ENCODE measurements at regions not wholly inside any gene's neighbourhood (a gene's known extent, or its start where the extent isn't known, plus 50 kb on each side); places are given as distances from the start of the nearest gene placed in this dataset.

DNA sequence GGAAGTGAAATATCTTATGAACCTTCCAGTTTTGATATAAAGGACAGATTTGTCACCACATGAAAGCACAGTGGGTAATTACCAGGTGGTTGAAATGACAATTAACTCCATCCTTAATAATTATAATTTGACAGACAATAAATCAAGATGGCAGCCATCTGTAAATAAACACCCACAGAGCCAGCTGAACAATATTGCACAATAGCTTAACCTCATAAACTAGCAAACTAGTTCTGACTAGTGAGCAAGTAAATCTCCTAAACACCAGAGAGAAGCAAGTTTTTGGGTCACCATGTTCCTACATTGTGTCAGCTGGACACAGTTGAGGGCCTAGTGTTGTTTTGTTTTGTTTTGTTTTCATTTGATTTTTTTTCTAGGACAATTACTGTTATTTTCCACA is 577.4 kb downstream of the ACTL7B start:
- H3K4me3 Mint-ChIP-seq, result no peak overlapping the region
- no peak overlapping the region for H3K27ac Mint-ChIP-seq
- H3K4me1 Mint-ChIP-seq, result no peaks in the 10 kb centered on the region
- H3K27me3 Mint-ChIP-seq, result peaks cover 3% of the 10 kb centered on the region
- H3K9me3 Mint-ChIP-seq, result peaks cover 0 to 8% (median 0%) of the 10 kb centered on the region in 3 donors
- no peaks in the 10 kb centered on the region for H3K36me3 Mint-ChIP-seq

DNA sequence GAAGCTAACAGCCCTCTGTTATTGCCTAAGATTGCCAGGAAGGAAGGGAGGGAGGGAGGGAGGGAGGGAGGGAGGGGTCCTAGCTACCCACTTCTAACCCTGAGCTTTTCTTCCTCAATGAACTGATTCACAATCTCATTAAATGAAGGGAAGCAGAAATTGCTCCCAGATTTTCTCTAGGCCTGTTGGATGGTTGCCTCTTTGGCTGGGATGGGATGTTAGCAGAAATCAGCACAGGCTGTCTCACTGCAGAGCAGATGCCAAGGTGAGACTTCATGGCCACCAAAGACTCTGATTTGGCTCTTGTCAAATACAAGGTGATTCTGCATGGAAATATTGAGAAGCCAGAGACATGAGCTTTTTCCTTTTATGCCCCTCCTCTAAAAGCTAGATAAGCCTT is 578.6 kb downstream of the ACTL7B start:
- Mint-ChIP-seq H3K4me1 (no peaks in the 10 kb centered on the region), H3K27ac (no peak overlapping the region), H3K9me3 (peaks cover 0 to 8% (median 0%) of the 10 kb centered on the region in 3 donors)

DNA sequence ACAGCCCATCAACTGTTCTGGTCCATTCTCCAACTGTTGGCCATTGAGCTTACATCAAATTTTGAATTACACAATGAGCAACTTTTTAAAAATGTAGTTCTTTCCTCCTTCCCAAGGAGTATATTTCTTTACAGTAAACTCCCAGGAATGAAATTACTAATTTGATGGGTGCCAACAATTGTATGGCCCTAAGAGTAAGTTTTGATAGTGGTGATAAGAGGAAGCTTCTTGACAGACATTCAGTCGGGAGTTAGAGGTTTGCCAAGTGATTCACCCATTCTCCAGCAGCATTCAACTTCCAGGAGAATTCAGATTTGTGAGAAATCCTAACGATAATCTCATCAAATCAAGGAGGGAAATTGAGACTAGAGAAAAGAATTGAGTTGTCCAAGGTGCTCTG is 579.9 kb downstream of the ACTL7B start:
- H3K27me3 Mint-ChIP-seq, result peaks cover 8% of the 10 kb centered on the region
- peaks cover 0 to 8% (median 0%) of the 10 kb centered on the region in 3 donors for H3K9me3 Mint-ChIP-seq
- no peak overlapping the region for H3K4me3 Mint-ChIP-seq
- H3K4me1 Mint-ChIP-seq, result no peaks in the 10 kb centered on the region
- H3K36me3 Mint-ChIP-seq, result no peaks in the 10 kb centered on the region
- H3K27ac Mint-ChIP-seq, result no peak overlapping the region

More for the DNA sequence above, 578.6 kb downstream of the ACTL7B start:
- Mint-ChIP-seq H3K36me3 (no peaks in the 10 kb centered on the region), H3K4me3 (no peak overlapping the region), H3K27me3 (peaks cover 7% of the 10 kb centered on the region)

DNA sequence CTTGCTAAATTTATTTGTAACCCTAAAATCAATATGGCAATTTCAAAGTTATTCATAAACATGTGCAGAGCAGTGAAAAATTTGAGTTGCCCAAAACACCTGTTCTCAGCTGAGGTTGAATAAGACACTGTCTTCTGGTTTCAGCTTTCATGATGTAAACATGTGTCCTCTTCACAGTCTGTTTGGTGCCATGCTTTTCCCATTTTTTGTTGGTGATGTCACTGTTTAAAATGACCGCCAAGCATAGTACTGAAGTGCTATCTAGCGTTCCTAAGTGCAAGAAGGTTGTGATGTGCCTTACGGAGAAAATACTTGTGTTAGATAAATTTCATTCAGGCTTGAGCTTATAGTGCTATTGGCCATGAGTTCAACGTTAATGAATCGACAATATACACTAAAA is 580.8 kb downstream of the ACTL7B start:
- Mint-ChIP-seq H3K36me3 (no peaks in the 10 kb centered on the region), H3K9me3 (peaks cover 0 to 7% (median 0%) of the 10 kb centered on the region in 3 donors), H3K4me3 (no peak overlapping the region), H3K4me1 (no peaks in the 10 kb centered on the region), H3K27ac (no peak overlapping the region), H3K27me3 (peaks cover 8% of the 10 kb centered on the region)

DNA sequence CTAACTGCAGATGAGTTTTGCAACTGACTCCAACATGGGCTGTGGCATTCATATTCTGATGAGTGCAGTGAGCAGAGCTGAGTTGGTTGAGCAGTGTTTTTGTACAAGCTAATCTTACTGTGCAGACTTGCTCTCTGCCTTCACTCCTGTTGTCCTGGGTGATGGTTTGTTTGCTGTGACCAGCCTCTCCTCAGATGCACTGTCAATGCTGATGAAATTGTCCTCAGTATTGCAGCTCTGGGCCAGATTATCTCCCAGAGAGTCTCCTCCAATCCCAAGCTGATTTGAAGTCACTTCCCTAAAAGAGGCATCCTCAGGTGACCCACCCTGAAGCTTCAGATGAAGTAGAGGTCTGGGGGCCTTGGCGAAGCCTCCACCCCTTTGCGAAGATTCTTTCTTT is 581.8 kb downstream of the ACTL7B start:
- Mint-ChIP-seq H3K4me1 (no peaks in the 10 kb centered on the region), H3K4me3 (no peak overlapping the region), H3K27ac (no peak overlapping the region), H3K27me3 (peaks cover 8% of the 10 kb centered on the region), H3K9me3 (peaks cover 0 to 5% (median 0%) of the 10 kb centered on the region in 3 donors), H3K36me3 (no peaks in the 10 kb centered on the region)

DNA sequence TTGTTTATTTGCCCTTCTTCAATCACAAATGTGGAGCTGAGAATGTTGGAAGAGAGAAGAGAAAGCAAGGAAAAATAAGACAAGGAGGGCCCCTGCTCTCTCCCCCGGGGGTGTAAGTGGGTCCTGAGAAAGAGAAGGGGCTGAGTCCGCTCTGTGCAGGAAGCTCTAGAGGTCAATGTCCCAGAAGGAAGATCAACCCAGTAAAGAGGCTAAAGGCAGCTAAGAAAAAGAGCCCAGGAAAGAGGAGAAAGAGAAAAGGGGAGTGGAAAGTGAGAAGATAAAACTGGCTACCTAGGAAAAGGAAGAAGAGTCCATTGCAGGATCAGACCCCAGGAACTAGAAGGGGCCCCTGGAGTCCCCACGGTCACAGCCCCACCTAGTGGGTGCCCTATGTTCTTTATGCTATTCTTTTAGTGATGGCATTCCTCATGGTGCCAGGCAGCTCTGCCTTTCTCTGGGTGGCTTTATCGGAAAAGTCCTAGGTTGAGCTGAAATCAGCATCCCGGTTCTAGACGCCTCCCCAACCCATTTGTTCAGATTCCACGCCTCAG is 583.4 kb downstream of the ACTL7B start:
- H3K4me1 Mint-ChIP-seq, result no peaks in the 10 kb centered on the region
- H3K9me3 Mint-ChIP-seq, result peaks cover 0 to 5% (median 0%) of the 10 kb centered on the region in 3 donors
- H3K36me3 Mint-ChIP-seq, result no peaks in the 10 kb centered on the region
- H3K4me3 Mint-ChIP-seq, result peak overlapping the region in 1 of 4 donors; percentile 28
- no peak overlapping the region for H3K27ac Mint-ChIP-seq
- peaks cover 8% of the 10 kb centered on the region for H3K27me3 Mint-ChIP-seq

DNA sequence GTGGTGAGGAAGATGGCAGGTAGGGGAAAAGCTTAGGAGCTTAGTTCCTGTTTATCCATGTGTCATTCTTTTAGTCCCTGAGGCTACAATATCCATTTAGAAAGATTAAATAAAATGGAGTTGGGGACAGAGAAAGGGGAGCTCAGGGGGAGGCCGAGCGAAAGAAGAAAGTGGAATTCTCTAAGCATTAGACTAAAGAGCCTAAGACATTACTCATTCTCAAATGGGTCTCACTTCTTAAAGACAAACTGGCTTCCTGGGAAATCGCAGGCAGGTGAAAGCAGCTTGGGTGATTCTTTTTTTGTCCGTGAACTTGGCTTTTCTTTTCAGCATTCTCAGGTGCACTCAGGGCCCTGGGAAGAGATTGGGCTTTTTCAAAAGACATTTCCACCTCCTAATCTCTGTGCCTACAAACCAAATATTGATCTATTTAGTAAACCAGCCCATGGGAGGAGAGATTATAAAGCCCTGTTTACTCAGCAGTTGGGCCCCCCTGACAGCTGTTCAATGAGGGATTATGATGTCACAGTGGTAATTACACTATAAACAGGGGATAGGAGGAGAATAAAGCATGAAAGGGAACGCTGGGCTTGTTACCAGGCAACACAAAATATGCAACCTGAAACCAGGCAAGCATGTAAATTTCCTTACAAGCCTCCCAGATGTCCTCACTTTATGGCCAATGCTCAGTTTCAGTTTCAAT is 584.0 kb downstream of the ACTL7B start:
- Mint-ChIP-seq H3K4me1 (no peaks in the 10 kb centered on the region), H3K27ac (no peak overlapping the region), H3K9me3 (peaks cover 0 to 5% (median 2%) of the 10 kb centered on the region in 3 donors), H3K4me3 (no peak overlapping the region), H3K27me3 (peaks cover 8% of the 10 kb centered on the region), H3K36me3 (no peaks in the 10 kb centered on the region)

DNA sequence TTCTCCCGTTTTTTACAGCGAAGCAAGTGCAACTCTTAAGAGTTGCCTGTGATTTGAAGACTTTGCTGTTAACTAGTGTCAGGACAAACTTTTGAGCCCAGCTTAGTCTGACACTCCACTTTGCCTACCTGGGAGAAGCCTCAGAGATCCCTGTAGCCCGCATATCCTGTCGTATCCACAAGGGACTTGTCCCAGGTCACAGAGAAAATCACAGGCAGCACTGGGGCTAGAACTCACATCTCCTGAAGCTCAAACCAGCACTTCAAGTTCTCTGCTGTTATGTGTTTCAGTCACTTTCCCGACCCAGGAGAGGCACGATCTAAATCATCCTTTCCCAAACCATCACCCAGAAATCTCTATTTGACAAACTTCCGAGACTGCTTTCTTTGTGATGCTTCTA is 584.5 kb downstream of the ACTL7B start:
- Mint-ChIP-seq H3K4me1 (no peaks in the 10 kb centered on the region), H3K27ac (no peak overlapping the region), H3K27me3 (peaks cover 8% of the 10 kb centered on the region), H3K4me3 (no peak overlapping the region), H3K9me3 (peaks cover 0 to 5% (median 2%) of the 10 kb centered on the region in 3 donors), H3K36me3 (no peaks in the 10 kb centered on the region)

DNA sequence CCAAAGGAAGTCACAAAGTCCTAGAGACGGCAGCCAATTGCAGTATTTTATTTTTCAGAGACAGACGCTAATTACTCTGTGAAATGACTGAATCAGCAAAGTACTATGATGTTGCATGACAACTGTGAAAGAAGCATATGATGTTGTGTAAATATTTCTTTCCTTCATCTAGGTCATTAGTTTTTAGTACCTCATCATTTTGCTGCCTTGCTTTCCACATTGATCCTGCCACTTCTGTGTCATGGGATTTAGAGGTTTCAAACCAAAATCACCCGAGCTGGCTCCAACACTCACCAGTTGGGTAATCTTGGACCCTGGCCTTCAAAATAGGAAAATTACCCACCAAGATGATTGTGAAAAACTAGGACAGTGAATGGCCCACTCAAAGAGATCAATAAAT is 585.2 kb downstream of the ACTL7B start:
- Mint-ChIP-seq H3K9me3 (peaks cover 0 to 5% (median 2%) of the 10 kb centered on the region in 3 donors), H3K27ac (no peak overlapping the region), H3K4me1 (no peaks in the 10 kb centered on the region), H3K27me3 (peaks cover 8% of the 10 kb centered on the region), H3K36me3 (no peaks in the 10 kb centered on the region), H3K4me3 (no peak overlapping the region)

DNA sequence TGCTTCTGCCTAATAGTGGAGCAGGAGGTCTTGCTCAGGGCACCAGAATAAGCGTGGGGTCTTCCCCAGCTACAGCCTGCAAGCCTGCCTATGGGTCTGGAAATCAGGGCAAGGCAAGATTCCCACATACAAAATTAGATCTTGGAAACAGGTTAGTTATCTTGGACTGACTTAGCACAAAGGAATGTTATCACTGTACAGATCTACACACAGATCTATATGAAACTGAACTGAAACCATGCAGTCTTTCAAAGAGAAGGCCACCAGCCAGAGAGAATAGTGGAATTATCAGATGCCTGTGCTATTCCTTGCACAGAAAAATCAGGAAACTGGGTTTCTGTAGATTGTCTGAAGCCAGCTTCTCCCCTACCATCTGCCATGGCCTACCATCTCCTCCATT is 585.7 kb downstream of the ACTL7B start:
- no peak overlapping the region for H3K4me3 Mint-ChIP-seq
- H3K9me3 Mint-ChIP-seq, result peaks cover 0 to 5% (median 2%) of the 10 kb centered on the region in 3 donors
- peaks cover 8% of the 10 kb centered on the region for H3K27me3 Mint-ChIP-seq
- no peaks in the 10 kb centered on the region for H3K36me3 Mint-ChIP-seq
- H3K27ac Mint-ChIP-seq, result no peak overlapping the region
- H3K4me1 Mint-ChIP-seq, result no peaks in the 10 kb centered on the region

DNA sequence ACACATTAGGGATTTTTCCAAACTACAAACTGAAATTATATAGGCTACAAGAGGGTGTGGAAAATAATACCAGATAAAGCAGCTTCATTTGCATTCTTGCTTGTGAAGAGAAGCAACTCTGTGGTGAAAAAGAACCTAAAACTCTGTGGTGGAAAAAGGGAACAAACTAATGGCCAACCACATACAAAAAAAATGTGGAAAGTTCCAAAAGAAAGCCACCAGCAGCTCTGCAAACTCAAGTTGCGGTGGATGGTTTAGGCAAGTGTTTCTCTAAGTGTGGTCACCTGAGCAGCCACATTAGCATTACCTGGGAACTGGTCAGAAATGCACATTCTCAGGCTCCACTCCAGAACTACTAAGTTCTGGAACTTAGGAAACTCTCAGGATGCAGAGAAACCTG is 586.4 kb downstream of the ACTL7B start:
- H3K4me1 Mint-ChIP-seq, result no peaks in the 10 kb centered on the region
- H3K36me3 Mint-ChIP-seq, result no peaks in the 10 kb centered on the region
- peaks cover 0 to 2% (median 1%) of the 10 kb centered on the region in 3 donors for H3K9me3 Mint-ChIP-seq
- no peak overlapping the region for H3K4me3 Mint-ChIP-seq
- peaks cover 5% of the 10 kb centered on the region for H3K27me3 Mint-ChIP-seq
- H3K27ac Mint-ChIP-seq, result no peak overlapping the region

DNA sequence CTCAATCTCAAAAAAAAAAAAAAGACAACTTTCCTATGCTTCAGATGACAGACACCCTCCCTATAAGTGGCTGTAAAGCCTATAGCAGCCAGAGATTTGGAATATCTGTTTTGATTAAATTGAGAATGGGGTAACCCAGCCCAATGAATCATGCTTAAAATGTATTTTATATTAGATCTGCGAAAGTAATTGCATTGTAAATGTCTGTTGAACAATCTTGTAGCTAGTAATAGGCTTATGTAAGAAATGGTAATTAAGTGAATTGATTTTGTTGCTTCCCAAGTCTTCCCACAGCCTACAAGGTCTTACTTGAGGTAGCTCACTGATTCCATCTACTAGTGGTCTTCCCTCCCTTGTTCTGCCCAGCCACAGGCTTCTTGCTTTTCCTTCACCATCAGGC is 590.7 kb downstream of the ACTL7B start:
- H3K4me3 Mint-ChIP-seq, result no peak overlapping the region
- no peaks in the 10 kb centered on the region for H3K36me3 Mint-ChIP-seq
- H3K9me3 Mint-ChIP-seq, result peaks cover 0 to 3% (median 2%) of the 10 kb centered on the region in 3 donors
- peaks cover 3% of the 10 kb centered on the region for H3K27me3 Mint-ChIP-seq
- H3K27ac Mint-ChIP-seq, result peak overlapping the region in 1 of 3 donors; percentile 67
- H3K4me1 Mint-ChIP-seq, result no peaks in the 10 kb centered on the region

DNA sequence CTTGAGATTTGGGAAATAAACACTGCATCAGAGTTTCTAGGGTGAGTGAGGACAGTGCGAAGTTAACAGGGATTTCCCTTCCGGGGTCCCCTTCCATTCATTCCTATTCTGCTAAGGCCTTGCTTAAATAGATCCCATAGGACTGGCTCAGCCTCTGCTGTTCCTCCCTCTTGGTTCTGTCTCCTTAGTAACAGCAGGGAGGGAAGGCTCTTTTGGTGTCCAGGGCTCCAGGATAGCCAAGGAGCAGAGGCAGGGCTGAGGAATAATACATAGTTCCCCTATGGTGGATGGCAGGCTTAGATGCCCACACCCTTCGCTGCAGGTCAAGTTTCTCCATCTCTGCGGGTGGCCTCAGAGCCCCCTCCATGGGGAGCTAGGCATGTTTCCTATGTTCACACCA is 591.7 kb downstream of the ACTL7B start:
- Mint-ChIP-seq H3K36me3 (no peaks in the 10 kb centered on the region), H3K9me3 (peaks cover 0 to 4% (median 2%) of the 10 kb centered on the region in 3 donors), H3K4me1 (peaks cover 0 to 2% (median 0%) of the 10 kb centered on the region in 3 donors), H3K27me3 (peaks cover 3% of the 10 kb centered on the region), H3K27ac (no peak overlapping the region), H3K4me3 (no peak overlapping the region)

DNA sequence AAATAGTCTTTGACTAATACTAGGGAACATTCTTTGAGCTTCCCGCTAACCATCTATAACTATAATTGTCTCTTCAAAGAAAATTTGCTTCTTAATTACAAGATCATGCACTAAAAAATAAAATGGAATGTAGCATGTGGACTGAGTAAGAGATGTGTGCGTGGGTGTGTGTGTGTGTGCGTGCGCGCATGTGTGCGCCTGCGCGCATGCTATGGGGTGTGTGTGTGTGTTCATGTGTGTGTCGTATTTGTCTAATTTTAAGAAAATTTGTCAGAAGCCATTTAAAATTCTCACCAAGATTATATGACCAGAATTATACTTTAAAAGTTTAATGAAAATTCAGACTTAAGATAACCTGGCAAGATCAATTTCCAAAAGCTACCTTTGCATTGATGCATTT is 593.0 kb downstream of the ACTL7B start:
- Mint-ChIP-seq H3K27me3 (peaks cover 3% of the 10 kb centered on the region), H3K4me3 (no peak overlapping the region), H3K9me3 (peaks cover 0 to 4% (median 2%) of the 10 kb centered on the region in 3 donors), H3K4me1 (peaks cover 0 to 2% (median 0%) of the 10 kb centered on the region in 3 donors), H3K36me3 (no peaks in the 10 kb centered on the region), H3K27ac (no peak overlapping the region)

DNA sequence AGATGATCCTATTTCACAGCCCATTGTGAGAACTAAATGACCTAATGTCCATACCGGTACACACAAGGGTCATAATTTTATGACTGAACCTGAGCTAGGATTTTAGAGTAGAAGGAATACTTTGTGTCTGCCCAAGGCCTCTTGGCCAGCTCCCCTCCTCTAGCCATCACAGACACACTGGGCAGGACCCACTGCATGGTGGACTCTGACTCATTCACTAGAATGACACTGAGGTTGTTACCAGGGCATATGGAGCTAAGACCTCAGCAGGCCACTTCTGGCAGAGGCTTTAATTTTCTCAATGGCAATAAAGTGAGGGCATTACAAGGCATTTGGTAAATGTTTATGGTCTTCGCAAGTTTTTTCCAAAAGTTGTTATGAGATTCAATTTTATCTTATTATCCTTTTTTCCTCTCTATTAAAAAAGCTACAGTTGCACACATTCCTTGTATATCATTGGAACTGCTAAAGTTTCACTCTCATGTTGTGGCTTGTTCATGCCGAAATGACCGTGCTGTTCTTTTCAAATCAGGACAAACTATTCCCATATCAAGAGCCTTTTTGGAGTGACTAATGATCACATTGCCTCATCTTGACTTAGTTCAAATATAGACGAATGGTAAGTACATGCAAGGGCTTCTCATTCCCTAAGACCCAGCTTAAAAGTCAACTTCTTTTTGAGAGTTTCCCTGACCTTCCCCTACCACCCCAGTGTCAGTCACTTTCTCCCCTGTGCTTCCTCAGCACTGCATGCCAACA is 595.7 kb downstream of the ACTL7B start:
- peaks cover 0 to 2% (median 0%) of the 10 kb centered on the region in 3 donors for H3K4me1 Mint-ChIP-seq
- peaks cover 5% of the 10 kb centered on the region for H3K27me3 Mint-ChIP-seq
- no peaks in the 10 kb centered on the region for H3K36me3 Mint-ChIP-seq
- H3K4me3 Mint-ChIP-seq, result no peak overlapping the region
- H3K9me3 Mint-ChIP-seq, result peaks cover 0 to 8% (median 0%) of the 10 kb centered on the region in 3 donors
- H3K27ac Mint-ChIP-seq, result no peak overlapping the region

Data from IgD-negative memory B cell (primary cell).